GM10248 (cell line): ENCODE measurements at regions not wholly inside any gene's neighbourhood (a gene's known extent, or its start where the extent isn't known, plus 50 kb on each side); places are given as distances from the start of the nearest gene placed in this dataset.

Source experiments
- CTCF ChIA-PET: fragments of 300-600 bp; sonication (Branson Sonifier 250); formaldehyde crosslinking; extraction: SDS; loops from one replicate; lab custom pipeline; 2021; ENCODE audit warnings: antibody characterized with exemption; lab: Yijun Ruan, JAX
- POLR2A ChIA-PET: fragments of 350-650 bp; sonication (Branson Sonifier 250); formaldehyde crosslinking; extraction: SDS; loops from one replicate; lab custom pipeline; 2020; ENCODE audit warnings: antibody characterized with exemption; lab: Yijun Ruan, JAX
- DNase-seq: peaks from one replicate; pipeline ENCODE4 v3.0.0; 2012; ENCODE audit errors: extremely low spot score
- CTCF ChIP-seq: IDR thresholded peaks from 2 replicates; pipeline ENCODE4 v1.5.1; 2012; ENCODE audit warnings: mild to moderate bottlenecking, low read depth; ENCODE audit errors: extremely low read depth, missing control alignments, control extremely low read depth

DNA sequence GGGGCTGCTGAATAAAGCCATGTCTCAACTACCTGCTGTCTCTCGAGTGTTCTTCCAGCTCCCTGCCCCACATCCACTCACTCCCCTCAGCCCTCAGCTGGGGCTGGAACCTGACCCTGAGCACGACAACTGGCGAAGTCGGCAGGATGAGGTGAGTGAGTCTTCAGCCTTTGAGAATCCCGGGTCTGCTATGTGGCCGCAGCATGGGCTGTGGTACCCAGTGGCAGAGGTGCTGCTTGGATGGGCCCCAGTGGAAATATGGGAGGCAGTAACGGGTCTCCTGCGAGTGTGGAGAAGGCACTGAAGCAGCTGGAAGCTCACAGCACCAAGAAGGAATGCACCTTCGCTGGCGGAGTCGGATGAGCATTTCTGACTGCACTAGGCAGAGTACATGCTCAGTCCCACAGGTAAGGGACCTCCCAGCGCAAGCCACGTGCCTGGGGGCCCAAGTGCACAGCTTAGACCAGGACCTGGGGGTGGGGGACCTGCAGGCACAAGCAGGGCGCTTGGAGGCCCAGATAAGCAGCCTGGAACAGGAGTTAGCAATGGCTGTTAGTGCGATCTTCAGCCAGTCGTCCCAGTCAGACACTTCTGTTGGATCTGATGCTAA, 95.5 kb upstream of the TMPO start:
- no peak for DNase-seq
- TF ChIP-seq CTCF = no peak
- ChIA-PET POLR2A (no interaction called here), CTCF (interaction anchor here (0.7 kb wide), 1 partner anchor 72 kb away, joined by 3 read pairs; no protein-coding TSS in a partner anchor)

- CTCF ChIA-PET = no interaction called here
- DNase-seq = no peak
- POLR2A ChIA-PET = no interaction called here
- no peak for TF ChIP-seq CTCF
These were observed 94.9 kb upstream of the TMPO start for GRCh38 chr12:98420461-98420860.

- ChIA-PET POLR2A (no interaction called here), CTCF (no interaction called here)
- no peak for TF ChIP-seq CTCF
- DNase-seq = no peak
These were observed 94.1 kb upstream of the TMPO start for GRCh38 chr12:98421316-98421715.

- no peak for DNase-seq
- POLR2A ChIA-PET = no interaction called here
- CTCF ChIA-PET = no interaction called here
- TF ChIP-seq CTCF = no peak
These were observed 93.0 kb upstream of the TMPO start for GRCh38 chr12:98422359-98422758.

DNA sequence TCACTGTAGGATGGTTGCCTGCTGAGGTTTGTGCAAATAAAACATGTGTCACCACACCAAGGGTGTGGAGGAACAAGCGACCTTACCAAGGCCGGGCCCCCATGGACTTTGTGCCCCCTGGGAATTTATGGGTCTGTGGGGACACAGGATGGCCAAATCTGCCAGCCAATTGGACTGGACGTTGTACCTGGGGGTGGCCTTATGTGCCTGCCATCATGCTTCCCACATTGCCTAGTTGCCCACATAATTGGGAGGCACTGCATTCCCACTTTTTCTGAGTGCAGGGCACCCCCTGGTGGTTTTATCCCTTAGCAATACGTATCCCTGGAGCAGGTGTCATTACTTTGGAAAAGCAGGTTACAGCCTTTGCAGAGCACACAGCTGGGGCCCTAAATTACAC, 92.6 kb upstream of the TMPO start:
- ChIA-PET POLR2A (no interaction called here), CTCF (no interaction called here)
- no peak for DNase-seq
- TF ChIP-seq CTCF = no peak

DNA sequence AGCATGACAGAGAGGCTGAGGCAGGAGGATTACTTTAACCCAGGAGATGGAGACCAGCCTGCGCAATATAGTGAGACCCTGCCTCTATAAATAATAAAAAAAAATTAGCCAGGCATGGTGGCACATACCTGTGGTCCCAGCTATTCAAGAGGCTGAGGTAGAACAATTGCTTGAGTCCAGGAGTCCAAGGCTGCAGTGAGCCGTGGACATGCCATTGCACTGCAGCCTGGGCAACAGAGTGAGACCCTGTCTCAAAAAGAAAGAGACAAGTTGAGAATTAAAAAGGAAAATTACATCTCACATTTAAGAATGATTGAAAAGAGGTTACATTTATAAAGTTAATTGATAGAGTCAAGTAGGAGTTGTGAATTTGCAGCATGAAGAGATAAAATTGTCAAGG, 91.4 kb upstream of the TMPO start:
- POLR2A ChIA-PET = no interaction called here

More for the DNA sequence above, 91.4 kb upstream of the TMPO start:
- no peak for TF ChIP-seq CTCF
- CTCF ChIA-PET = interaction anchor here (0.9 to 1.5 kb wide), 5 partner anchors 11 to 228 kb away, joined by 3 to 4 read pairs (median 3); no protein-coding TSS in a partner anchor
- no peak for DNase-seq
